PC-9 (cell line): ENCODE measurements at regions not wholly inside any gene's neighbourhood (a gene's known extent, or its start where the extent isn't known, plus 50 kb on each side); places are given as distances from the start of the nearest gene placed in this dataset.

Source experiments
- BruUV-seq: library from RNA; stranded (reverse); fragments of 400-500 nt; replicated peaks from 2 replicates; lab custom pipeline; 2021; lab: Mats Ljungman, UMichigan
- CTCF ChIA-PET: fragments of 300-600 bp; sonication (Branson Sonifier 250); formaldehyde crosslinking; loops from one replicate; lab custom pipeline; 2022; ENCODE audit warnings: antibody characterized with exemption; lab: Charles Lee
- POLR2A ChIA-PET: fragments of 300-600 bp; sonication (Branson Sonifier 250); formaldehyde crosslinking; loops from one replicate; lab custom pipeline; 2022; ENCODE audit warnings: antibody characterized with exemption; ENCODE audit not compliant: unreplicated experiment; lab: Charles Lee
- DNase-seq, 2 experiments: peaks; one replicate each; pipeline versions ENCODE4 v3.0.0 to v3.0.0-alpha.2; 2015 to 2022; ENCODE audit warnings: mixed read lengths in 1 of 2
- H2AFZ ChIP-seq: fragments of 200-600 bp; sonication (generic); 2 replicates; pipeline ENCODE4 v1.8.1; 2017; ENCODE audit warnings: antibody characterized with exemption
- H3F3A ChIP-seq: fragments of 200-600 bp; sonication (generic); 2 replicates; pipeline ENCODE4 v1.8.1; 2017; ENCODE audit warnings: antibody characterized with exemption, mild to moderate bottlenecking, low read depth; ENCODE audit not compliant: insufficient read depth
- H3K27ac ChIP-seq: fragments of 200-600 bp; sonication (generic); 2 replicates; pipeline ENCODE4 v1.6.1; 2016; ENCODE audit warnings: mixed run types
- H3K27me3 ChIP-seq: fragments of 200-600 bp; sonication (generic); 2 replicates; pipeline ENCODE4 v1.6.1; 2016; ENCODE audit warnings: low read depth, mixed run types; ENCODE audit not compliant: insufficient read depth
- H3K36me3 ChIP-seq: fragments of 200-600 bp; sonication (generic); 2 replicates; pipeline ENCODE4 v1.6.1; 2016; ENCODE audit warnings: low read depth, mixed run types
- H3K4me1 ChIP-seq: fragments of 200-600 bp; sonication (generic); replicated peaks from 2 replicates; pipeline ENCODE4 v1.6.1; 2016; ENCODE audit warnings: mixed run types; ENCODE audit not compliant: insufficient read depth
- H3K4me2 ChIP-seq: fragments of 200-600 bp; sonication (generic); 2 replicates; pipeline ENCODE4 v1.6.1; 2017; ENCODE audit warnings: mixed run types
- H3K4me3 ChIP-seq: fragments of 200-600 bp; sonication (generic); 2 replicates; pipeline ENCODE4 v1.6.1; 2016; ENCODE audit warnings: mixed run types
- H3K79me2 ChIP-seq: fragments of 200-600 bp; sonication (generic); 2 replicates; pipeline ENCODE4 v1.6.1; 2017; ENCODE audit warnings: low read depth, mixed run types
- H3K9me2 ChIP-seq: fragments of 200-600 bp; sonication (generic); 2 replicates; pipeline ENCODE4 v1.8.1; 2017; ENCODE audit warnings: mild to moderate bottlenecking; ENCODE audit not compliant: insufficient read depth
- H3K9me3 ChIP-seq: fragments of 200-600 bp; sonication (generic); 2 replicates; pipeline ENCODE4 v1.8.1; 2016; ENCODE audit warnings: low read depth; ENCODE audit not compliant: insufficient read depth
- H4K20me1 ChIP-seq: fragments of 200-600 bp; sonication (generic); 2 replicates; pipeline ENCODE4 v1.8.1; 2017; ENCODE audit not compliant: insufficient read depth
- EZH2 ChIP-seq: fragments of 200-600 bp; sonication (generic); IDR thresholded peaks from 2 replicates; pipeline ENCODE4 v1.8.0; 2017; ENCODE audit warnings: antibody characterized with exemption, low read depth
- intact Hi-C: fragments of 100-400 bp; cut with micrococcal nuclease; formaldehyde crosslinking; loops from one replicate; pipeline ENCODE4 v1.10.0; 2022; ENCODE audit not compliant: unreplicated experiment
- TF ChIP-seq, protein P1 (sequence below): fragments of 200-600 bp; sonication (generic); conservative IDR thresholded peaks from 2 replicates; pipeline ENCODE4 v1.6.1; 2017; ENCODE audit warnings: mixed run types, antibody characterized with exemption, mild to moderate bottlenecking, moderate library complexity

DNA sequence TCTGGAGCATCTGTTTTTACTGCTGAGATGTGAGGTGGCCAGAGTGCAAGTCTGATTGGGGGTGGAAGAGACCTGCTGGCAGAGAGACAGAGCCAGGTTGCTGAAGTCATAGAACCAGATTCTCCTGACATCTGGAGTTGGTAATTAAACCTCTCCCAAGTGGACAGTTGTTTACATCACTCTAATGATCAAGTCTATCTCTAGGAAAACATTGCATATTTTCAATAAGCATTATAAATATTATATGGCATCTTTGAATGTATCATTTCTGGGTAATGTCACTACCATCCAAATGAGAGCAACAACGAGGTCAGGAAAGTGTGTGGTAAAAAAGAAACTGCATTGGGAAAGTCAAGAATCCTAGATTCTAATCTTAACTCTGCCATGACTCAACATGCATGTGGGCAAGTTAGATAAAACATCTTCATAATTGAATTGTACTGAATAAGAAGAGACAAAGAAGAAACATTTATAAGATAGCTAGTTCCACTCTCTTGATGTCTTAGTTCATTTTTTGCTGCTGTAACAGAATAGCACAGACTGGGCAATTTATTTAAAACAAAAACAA, 351.2 kb upstream of the API5 start:
- Histone ChIP-seq H3K27ac (no peak overlapping the region), H3K79me2 (no peaks in the 10 kb centered on the region), H2AFZ (no peak overlapping the region), H3K4me1 (no peaks in the 10 kb centered on the region), H3K4me2 (no peak overlapping the region), H3K9me2 (no peaks in the 10 kb centered on the region), H3F3A (no peaks in the 10 kb centered on the region), H4K20me1 (no peaks in the 10 kb centered on the region), H3K4me3 (no peak overlapping the region), H3K9me3 (no peaks in the 10 kb centered on the region), H3K27me3 (0 out of 2 replicates have a peak, but pooled peaks cover 8% of the 10 kb centered on the region), H3K36me3 (no peaks in the 10 kb centered on the region)
- TF ChIP-seq, protein P1, sequence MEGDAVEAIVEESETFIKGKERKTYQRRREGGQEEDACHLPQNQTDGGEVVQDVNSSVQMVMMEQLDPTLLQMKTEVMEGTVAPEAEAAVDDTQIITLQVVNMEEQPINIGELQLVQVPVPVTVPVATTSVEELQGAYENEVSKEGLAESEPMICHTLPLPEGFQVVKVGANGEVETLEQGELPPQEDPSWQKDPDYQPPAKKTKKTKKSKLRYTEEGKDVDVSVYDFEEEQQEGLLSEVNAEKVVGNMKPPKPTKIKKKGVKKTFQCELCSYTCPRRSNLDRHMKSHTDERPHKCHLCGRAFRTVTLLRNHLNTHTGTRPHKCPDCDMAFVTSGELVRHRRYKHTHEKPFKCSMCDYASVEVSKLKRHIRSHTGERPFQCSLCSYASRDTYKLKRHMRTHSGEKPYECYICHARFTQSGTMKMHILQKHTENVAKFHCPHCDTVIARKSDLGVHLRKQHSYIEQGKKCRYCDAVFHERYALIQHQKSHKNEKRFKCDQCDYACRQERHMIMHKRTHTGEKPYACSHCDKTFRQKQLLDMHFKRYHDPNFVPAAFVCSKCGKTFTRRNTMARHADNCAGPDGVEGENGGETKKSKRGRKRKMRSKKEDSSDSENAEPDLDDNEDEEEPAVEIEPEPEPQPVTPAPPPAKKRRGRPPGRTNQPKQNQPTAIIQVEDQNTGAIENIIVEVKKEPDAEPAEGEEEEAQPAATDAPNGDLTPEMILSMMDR: no peak
- no peak for TF ChIP-seq EZH2
- no TSS peak for BruUV-seq
- intact Hi-C loops: no loop called here
- CTCF ChIA-PET: no interaction called here
- POLR2A ChIA-PET: no interaction called here
- no peak for DNase-seq

GRCh38 chr11:42967653-42968052, 344.1 kb upstream of the API5 start:
- Histone ChIP-seq H3K4me3 (no peak overlapping the region), H3K36me3 (no peaks in the 10 kb centered on the region), H3K4me1 (no peaks in the 10 kb centered on the region), H3K9me2 (no peaks in the 10 kb centered on the region), H3K9me3 (no peaks in the 10 kb centered on the region), H3K4me2 (no peak overlapping the region), H3F3A (no peaks in the 10 kb centered on the region), H3K27me3 (no peaks in the 10 kb centered on the region), H2AFZ (no peak overlapping the region), H3K79me2 (no peaks in the 10 kb centered on the region), H4K20me1 (no peaks in the 10 kb centered on the region), H3K27ac (no peak overlapping the region)
- ChIA-PET POLR2A (no interaction called here), CTCF (no interaction called here)
- no peak for DNase-seq
- BruUV-seq: no TSS peak
- TF ChIP-seq, protein P1: no peak
- no peak for TF ChIP-seq EZH2
- intact Hi-C loops: no loop called here

GRCh38 chr11:42972741-42973140, 339.1 kb upstream of the API5 start:
- POLR2A ChIA-PET: no interaction called here
- intact Hi-C loops: no loop called here
- H3K79me2 ChIP-seq: no peaks in the 10 kb centered on the region
- H3K4me1 ChIP-seq: no peaks in the 10 kb centered on the region
- no peaks in the 10 kb centered on the region for H3K9me3 ChIP-seq
- no peaks in the 10 kb centered on the region for H3K36me3 ChIP-seq
- DNase-seq: no peak
- no peak overlapping the region for H3K4me2 ChIP-seq
- no peak overlapping the region for H2AFZ ChIP-seq
- no peaks in the 10 kb centered on the region for H4K20me1 ChIP-seq
- BruUV-seq: no TSS peak
- H3K4me3 ChIP-seq: no peak overlapping the region
- H3F3A ChIP-seq: no peaks in the 10 kb centered on the region
- CTCF ChIA-PET: no interaction called here
- no peaks in the 10 kb centered on the region for H3K27me3 ChIP-seq
- H3K27ac ChIP-seq: no peak overlapping the region
- no peak for TF ChIP-seq EZH2
- TF ChIP-seq, protein P1: no peak
- no peaks in the 10 kb centered on the region for H3K9me2 ChIP-seq
